MM.1S (cell line): ENCODE measurements at regions not wholly inside any gene's neighbourhood (a gene's known extent, or its start where the extent isn't known, plus 50 kb on each side); places are given as distances from the start of the nearest gene placed in this dataset.

Experiments used
- CTCF ChIP-seq: fragments of 300-600 bp; sonication (generic); IDR thresholded peaks from 2 replicates; pipeline ENCODE4 v1.5.1; 2016; ENCODE audit warnings: antibody characterized with exemption, low read length, mixed read lengths
- EZH2 ChIP-seq: fragments of 300-600 bp; sonication (generic); optimal IDR thresholded peaks from 2 replicates; pipeline ENCODE3; 2017; ENCODE audit warnings: low read depth, mild to moderate bottlenecking, antibody characterized with exemption, low read length, mixed read lengths
- EZH2phosphoT487 ChIP-seq: fragments of 300-600 bp; sonication (generic); IDR thresholded peaks from 2 replicates; pipeline ENCODE4 v1.6.1; 2018; ENCODE audit warnings: antibody characterized with exemption, low read length

GRCh38 chr2:529852-530251 lies 147.4 kb downstream of the TMEM18 start:
- no peak for TF ChIP-seq CTCF
- no peak for TF ChIP-seq EZH2
- no peak for TF ChIP-seq EZH2phosphoT487
